GM21717 (cell line): ENCODE measurements at regions not wholly inside any gene's neighbourhood (a gene's known extent, or its start where the extent isn't known, plus 50 kb on each side); places are given as distances from the start of the nearest gene placed in this dataset.

Experiments used
- ATAC-seq: cut with Tn5 transposase; IDR thresholded peaks from one replicate; pipeline ENCODE4 v1.9.1; 2021; ENCODE audit warnings: mild to moderate bottlenecking, moderate library complexity; ENCODE audit not compliant: unreplicated experiment

DNA sequence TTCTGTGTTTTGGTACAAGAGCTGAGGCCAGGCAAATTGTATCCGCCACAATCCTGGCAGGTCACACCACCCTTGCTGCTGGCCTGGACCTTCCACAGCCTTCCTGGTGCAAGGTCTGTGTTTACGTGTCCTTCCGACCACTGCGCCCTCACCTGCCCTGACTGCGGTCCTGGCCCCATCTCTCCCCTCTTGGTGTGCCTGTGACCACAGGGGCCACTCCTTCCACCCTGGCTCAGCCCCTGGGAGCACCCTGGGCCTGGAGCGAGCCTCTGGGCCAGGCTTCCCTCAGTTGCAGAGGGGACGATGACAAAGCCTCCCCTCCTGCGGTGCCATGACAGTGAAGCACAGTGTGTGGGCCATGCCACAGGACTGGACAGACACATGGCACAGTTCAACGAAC is 104.5 kb downstream of the PLXNA1 start:
- no peak for ATAC-seq

DNA sequence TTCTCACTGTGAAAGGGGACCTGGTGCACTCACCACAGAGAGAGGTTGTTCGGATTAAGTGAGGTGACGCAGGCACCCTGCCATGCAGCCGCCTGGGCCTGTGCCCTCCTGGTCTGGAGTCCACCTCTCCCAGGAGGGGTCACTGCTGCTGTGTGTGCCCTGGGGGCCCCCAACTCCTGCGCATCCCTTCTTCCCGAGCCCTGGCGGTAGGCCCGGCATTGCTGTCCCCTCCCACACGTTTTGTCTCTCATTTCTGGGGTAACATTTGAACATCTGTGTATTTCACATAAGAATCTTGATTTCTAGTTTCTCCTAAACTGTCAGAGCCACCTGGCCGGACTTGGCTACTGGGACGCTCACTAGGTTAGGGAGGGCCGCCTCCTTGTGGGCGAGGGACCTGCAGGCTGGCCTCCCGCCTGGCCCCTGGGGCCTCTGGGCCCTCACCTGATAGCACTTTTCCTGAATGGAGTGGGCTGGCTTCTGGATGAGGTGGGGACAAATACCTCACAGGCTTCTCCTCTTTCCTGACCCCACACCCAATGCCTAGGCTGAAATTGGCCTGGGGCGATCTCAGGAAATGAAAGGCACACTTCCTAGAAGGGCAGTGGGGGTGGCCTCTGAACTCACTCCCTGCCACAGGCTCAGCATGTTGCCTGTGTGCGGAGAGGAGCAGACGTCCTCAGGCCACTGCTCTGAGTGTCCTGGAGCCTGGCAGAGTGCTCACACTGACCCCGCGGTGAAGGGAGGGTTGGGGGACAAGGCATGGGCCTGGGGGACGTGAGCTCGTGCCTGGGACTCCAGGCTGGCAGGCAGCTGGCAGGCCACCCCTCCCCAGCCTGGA is 104.2 kb upstream of the PRR23E start:
- no peak for ATAC-seq

DNA sequence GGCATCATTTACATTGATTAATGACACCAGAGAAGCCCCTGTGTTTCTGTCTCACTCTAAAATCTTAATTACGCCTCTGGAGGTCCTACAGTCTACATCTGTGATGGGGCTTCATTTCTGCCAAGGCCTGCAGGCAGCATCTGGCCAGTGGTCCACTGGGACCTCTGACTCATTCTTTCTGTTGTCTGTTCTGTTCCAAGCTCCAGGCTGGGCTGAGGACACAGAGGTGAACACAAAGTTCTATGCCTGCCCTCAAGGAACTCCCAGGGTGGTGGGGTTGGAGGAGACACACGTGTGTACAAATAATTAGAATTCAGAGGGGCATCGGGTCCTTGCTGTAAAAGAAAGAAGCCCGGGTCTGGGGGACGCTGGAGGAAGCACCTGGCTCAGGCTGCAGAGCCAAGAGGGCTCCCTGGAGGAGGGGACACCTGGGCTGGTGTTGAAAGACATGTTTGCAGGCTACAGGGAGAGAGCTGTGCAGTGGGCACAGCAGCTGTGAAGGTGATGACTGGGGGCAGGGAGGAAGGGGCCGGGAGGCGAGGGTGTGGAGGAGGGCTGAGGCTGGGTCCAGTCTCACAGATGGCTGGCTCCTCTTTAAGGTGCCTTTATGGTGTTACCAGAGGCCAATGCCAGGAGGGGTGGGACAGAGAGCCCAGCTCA is 103.3 kb upstream of the PRR23E start:
- ATAC-seq, result no peak

DNA sequence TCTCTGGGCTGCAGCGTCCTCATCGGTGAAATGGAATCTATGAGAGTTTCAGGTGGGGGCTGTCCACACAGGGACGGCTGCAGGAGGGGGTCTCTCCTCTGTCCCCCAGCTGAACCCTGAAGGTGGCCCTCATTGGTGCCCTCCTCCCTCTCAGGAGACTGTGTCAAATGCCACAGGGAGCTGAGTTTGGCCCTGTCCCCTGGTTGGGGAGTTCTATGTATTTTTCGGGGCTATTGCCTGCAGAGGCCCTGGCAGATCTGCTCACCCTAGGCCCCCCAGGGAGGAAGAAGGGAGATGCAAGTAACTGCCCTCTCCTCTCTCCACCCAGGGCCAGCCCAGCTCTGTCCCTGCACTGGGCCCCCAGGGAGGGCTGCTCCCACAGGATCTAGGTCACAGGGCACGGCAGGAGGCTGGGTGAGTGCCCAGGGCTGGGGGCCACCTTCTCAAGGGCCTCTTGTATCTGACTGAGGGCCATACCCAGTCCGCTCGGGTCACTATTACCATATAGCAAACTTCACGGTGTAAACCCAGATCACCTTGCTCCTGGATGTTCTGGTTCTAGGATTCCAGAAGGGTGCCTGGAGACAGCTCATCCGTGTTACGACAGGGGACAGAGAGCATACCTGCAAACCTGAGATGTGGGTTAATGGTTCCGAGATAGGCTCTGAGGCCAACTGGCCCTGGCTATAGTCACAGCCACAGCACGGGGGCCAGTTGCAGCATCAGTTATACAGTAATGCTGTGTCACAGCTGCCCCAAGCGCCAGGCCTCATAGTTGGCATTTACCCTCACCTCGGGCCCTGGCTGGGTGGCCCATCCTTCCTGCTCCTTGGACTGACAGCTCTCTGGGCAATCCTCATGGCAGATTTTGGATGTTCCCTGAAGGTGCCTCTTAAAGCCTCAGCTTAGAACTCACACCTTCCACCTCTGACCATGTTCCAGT is 102.4 kb upstream of the PRR23E start:
- ATAC-seq, result no peak

DNA sequence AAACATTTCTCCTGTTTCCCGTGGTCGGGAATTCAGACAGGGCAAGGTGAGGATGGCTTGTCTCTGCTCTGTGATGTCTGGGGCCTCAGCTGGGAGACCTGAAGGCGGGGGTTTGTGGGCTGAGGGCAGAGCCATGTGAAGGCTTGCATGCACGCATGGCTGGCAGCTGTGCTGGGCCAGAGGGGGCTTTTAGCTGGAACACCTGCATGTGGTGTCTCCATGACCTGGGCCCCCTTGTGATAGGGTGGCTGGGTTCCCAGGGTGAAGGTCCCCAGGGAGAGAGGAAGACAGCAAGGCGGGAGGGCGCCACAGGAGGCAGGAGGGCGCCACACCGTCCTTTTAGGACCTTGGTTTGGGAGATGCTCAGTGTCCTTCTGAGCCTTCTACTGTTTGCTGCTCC is 101.6 kb upstream of the PRR23E start:
- no peak for ATAC-seq

DNA sequence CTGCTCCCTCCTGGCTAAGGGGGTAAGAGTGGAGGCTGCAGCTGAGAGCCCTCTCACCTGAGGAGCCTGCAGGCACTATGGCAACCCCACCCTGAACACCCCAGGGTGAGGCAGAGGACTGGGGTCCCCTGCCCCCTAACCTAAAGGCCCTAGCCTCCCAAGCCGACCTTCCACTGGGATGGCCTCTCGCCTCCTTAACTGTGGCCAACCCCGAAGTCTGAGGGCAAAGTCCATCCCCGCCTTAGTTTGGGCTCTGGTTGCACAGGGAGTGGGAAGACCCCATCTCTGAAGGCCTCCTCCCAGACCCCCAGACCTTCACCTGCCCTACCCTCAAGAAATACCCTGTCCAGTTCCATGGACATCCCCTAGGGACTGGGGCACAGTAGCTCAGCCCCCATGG is 100.6 kb upstream of the PRR23E start:
- no peak for ATAC-seq

DNA sequence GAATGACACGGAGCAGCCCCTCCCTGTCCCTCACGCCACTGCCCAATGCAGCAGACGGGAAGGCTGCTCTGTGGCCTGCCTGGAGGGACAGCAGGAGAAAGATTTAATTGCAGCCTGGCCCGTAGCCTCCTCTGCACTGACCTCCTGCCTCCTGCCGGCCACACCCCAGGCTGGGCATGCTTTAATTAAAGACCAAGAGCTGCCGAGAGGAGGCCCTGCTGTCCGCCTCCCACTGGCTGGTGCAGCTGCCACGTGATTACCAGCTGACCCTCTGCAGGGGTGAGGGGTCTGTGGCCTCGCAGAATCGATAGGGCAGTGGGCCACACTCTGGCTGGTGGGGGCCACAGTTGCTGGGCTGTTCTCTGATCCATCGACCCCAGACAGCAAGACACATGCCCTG is 100.2 kb upstream of the PRR23E start:
- ATAC-seq, result no peak

DNA sequence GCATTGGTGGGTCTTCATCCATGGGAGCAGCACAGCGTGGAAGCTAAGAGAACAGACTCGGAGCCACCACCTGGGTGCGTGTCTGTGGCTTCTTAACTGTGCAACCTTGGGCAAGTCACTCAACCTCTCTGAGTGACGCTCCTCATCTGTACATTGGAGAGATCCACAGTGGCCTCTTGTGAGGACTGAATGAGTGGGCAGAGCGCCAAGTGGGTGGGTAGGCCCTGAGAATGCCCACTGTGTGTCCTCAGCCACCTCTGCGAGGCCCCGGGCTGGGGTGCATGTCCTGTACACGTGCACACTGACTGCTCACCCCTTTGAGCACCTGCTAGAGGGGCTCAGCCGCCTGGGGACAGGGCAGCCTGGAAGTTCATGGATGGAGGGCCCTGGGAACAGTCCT is 99.6 kb upstream of the PRR23E start:
- no peak for ATAC-seq

DNA sequence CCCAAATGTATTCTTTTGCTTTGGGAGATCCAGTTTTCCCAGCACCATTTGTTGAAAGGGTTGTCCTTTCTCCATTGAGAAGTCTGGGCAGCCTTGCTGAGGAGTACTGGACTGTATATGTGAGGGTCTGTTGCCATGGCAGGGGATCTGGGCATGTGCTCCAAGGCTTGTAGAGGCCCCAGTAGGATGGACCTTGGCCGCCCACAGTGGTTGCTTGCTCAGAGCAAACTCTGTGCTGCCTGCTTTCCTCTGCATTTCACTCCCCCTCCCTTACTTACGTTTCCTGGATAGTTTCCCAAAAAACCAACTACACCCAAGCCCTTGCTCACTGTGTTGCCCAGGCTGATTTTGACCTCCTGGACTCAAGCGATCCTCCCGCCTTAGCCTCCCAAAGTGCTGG is 97.2 kb upstream of the PRR23E start:
- ATAC-seq, result no peak

DNA sequence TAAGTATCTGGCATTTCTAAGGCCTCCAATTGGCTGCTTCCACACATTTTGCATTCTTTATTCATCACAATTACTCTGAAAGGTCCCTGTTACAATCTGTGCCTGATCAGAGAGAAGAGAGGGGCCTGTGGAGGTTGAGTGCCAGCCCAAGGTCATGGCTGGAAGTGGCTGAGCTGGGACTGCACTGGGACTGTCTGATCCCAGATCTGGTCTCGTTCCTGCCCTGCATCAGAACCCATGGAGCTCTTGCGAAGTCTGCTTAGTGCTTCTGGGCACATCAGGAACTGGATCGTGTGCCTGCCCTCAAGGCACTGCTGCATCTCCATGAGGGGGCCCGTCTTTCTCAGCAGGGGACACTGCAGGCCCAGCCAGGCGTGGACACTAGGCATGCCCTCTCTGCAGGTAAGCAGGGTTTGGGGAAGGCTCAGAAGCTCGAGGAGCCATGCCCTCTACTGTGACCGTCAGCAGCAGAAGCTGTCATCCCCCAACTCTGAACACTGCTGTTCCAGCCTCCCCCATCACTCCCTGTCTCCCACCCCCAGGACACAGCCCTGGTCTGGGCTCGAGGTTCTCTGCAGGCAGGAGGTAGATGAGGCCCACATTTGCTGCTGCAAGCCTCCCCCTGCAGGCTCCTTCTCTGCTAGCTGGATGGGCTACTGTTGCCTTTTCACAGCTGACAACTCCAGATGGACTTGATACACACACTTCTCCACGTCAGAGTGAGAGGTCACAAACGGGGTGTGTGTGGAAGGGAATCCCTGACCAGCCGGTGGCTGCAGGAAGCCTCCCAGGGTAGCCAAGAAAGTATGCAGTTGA is 96.5 kb upstream of the PRR23E start:
- no peak for ATAC-seq

DNA sequence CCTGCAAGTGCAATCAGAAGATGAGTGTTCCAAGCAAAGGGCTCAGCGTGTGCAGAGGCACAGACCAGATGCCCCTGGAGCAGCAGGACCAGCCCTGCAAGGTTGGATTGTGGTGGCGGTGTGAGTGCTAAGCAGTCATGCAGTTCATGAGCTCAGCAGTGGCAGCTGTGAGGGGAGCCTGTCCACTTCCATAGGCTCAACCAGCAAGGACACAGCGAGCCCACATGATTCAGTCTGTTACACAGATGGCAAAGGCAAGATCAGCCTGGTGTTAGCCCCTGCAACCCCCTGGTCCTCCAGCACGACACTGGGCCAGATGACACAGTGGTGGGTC is 95.9 kb upstream of the PRR23E start:
- no peak for ATAC-seq

DNA sequence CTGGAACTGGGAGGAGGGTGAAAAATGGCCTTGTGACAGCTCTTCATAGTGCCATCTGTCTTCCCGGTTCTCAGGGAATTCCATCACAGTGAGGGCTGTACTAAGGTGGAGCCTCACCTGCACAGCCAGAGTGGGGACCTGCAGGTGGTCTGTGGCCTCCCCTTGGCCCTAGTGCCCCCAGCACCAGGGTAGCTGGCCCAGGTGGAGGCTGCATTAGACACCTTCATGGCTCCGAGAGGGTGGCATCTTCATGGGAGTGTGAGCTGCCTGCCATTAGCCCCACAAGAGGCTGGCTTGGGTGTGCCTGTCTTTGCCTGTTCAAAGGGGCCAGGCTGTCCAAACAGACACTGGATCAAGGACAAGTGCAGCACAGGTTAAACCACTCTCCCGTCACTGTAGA is 95.5 kb upstream of the PRR23E start:
- no peak for ATAC-seq

DNA sequence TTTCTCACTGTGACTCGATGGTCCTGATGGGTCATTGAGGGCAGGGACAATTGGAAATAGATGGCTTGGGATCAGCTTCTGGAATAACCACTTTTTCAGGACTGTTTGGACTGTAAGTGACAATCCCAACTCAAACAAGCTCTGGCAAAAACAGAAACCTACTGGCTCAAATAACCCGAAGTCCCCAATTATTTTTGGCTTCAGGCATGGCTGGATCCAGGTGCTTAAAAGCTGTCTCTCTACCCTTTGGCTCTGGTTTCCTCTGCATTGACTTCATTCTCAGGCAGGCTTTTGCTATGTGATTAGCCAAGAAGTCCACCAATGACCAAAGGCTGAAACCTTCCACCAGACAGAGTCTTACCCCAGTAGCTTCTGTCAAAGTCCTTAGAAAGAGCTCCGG is 92.9 kb upstream of the PRR23E start:
- ATAC-seq, result no peak

DNA sequence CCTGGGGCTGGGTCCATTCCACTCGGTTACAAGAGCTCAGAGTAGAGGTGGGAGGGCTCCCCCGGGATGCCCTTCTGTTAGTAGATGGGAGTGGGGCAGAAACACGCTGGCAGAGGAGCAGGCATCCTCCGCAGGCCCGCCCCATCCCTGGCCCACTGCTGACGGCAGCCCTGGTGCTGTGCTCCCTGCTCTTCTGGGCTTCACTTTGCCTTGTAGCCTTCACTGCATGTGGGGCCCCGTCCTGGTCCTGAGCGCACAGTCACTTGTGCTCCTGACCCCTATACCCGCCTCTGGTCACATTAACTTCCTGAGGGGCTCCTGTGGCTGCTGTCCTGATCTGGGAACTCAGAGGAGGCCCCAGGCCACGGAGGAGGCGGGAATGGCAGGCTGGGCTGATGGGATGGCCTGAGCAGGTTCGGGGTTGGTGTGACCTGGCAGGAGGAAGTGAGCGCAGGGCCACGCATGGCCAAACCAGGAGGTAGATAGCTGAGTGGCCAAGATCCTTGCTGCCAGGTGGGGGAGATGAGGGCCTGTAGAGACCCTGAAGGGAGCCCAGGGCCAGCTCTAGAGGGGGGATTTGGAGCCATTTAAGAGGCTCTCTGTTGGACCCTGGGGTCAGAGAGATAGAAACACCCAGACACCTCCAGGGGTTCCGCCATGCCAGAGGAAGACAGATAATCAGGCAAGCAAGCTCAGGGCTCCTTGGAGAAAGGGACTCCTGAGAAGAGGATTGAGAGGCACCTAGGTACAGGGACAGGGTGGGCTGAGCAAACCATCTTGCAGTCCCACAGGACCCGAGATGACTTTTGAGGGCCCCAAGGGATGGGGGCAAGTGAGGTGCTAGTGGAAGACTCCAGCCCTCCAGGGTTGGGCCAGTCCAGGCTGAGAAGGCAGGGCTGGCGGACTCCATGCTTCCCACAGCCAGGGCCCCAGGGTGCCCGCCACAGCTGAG is 92.2 kb upstream of the PRR23E start:
- no peak for ATAC-seq

DNA sequence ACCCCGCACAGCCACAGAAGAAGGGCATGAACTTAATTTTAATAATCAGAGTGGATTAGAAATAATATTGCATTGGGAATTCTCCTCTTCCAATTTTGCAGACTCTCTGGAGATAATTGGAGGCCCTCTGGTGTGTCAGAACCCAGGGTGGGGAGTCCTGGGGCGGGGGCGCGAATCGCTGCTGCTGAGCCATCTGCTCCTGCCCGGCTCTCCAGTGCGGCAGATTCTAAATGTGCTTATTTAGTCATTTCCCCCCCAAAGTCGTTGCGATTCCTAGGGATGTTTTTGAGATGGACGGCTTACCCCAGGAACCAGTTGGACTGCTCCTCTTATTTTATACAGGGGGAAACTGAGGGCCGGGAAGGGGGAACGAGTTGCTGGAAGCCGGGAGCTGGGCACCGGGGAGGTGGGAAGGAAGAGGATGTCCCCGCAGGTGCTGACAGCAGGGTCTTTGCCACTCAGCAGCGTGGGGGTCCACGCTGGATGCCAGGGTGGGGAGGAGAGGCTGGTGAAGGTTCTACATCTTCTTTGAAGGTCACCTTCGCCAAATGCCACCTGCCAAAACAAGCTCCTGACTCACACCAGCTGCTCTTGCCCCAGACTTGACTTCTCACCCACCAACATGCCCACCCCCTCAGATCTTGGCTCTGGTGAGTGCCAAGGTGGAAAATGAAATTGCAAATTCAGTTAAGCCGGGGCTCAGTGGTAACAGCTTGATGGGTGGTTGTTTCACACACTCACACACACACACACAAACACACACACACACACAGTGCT is 91.3 kb upstream of the PRR23E start:
- ATAC-seq, result no peak

DNA sequence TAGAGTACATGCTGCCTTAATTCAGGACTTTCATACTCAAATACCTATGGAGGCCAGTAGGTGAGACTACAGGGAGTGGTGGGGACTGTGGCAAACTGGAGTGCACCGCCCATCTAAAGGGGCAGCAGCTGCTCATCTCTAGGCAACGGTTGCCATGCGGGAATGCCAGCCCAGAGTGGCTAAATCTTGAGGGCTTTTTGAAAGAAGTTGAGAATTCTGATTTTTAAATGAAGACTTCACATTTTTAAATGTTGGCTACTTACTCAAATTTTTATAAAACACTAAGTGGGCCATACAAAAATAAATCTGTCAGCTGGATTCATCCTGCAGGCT is 90.8 kb upstream of the PRR23E start:
- ATAC-seq, result no peak

DNA sequence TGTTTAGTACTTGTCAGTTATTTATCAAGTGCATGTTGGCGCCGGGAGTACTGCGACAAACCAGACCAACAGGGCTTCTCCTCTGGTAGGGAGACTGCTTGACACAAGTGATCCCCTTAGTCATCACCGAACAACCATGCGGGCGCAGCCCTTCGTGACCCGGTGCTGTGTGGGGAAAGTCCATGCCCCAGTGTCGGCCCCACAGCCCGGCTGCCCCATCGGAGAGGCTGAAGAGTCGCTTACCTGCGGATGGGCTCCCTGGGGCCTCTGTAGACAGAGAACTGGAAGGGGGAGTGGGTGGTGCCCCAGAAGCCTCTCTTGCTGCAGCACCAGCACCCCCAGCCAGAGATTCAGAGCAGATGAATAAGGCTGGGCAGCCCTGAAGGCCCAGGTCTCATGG is 90.3 kb upstream of the PRR23E start:
- ATAC-seq, result no peak

DNA sequence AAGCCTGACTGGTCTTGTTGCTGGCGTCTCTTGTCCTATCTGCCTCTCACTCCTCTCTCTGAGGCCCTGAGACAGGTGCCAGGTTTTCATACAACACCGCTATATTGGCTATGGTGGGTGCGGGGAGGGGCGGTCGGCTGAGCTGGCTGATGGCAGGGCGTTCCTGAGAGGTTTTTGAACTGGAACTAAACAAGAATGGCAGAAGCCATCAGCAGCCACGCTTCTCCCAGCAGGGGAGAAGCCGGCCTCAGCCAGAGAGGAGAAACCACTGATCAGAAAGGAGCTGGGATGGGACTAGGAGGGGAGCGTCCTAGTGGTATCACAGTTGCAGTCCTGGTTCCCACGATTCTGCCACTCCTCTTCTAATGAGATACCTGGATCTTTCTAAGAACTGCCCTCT is 89.9 kb upstream of the PRR23E start:
- ATAC-seq, result no peak

DNA sequence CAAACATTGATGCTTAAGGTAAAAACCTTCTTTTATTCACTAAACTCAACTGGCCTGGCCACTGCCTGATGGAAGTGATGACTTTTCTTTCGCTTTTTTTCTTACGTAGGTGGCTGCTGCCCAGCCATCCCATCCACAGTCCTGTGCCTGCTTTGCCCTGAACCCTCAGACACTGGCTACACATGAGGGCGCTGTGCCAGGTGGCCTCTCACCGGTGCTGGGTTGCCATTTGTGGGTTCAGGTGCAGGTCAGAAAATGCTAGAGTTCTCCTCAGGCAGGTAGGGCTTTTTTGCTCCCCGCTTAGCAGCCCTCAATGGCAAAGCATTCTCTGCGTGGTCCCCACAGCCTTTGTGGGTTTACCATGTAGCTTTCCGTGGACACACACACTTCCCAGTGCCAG is 88.3 kb upstream of the PRR23E start:
- no peak for ATAC-seq
